Activated effector memory CD4-positive, alpha-beta T cell treated with anti-CD3 and anti-CD28 coated beads, Interleukin-2, amount 50 U/mL, for 16 hours (primary cell): ENCODE measurements at regions not wholly inside any gene's neighbourhood (a gene's known extent, or its start where the extent isn't known, plus 50 kb on each side); places are given as distances from the start of the nearest gene placed in this dataset.
A peak's percentile ranks its signal among the peaks of the same experiment; 100 is the strongest.

Source experiments
- DNase-seq: peaks from one replicate; pipeline ENCODE4 v3.0.0-alpha.2; 2020

DNA sequence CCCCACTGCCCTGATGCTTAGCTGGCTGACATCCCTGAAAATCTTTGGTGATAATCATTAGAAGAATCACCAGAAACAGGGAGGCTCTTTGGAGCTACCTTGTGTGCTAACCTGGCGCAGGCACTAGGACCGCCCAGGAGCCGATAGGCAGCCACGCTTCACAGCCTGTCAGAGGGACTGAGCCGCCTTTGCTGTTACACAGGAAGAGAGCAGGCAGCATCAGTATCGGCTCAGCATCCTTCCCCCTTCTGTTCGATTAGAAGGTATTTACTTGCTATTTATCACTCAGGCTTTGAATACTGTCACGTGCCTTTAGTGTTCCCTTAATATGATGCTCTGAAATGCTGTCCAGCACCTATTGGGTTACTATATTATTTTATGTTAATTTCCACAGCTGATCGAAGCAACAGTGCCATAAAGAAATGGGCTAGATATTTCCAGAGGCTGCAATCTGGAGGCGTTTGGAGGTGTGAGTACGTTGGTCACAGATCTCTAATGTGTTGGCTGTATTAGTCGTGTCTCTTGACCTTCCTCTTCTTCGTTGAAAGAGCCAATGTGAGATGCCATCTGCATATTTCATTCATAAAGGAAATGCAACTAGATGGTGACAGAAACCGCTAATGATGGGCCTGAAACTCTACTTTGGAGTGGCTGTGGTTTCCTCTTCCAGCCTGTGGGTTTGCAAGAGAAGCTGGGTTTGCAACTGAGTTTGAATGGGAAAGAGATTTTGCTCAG, 110.4 kb upstream of the RAB27B start:
- peak; percentile 77 for DNase-seq

DNA sequence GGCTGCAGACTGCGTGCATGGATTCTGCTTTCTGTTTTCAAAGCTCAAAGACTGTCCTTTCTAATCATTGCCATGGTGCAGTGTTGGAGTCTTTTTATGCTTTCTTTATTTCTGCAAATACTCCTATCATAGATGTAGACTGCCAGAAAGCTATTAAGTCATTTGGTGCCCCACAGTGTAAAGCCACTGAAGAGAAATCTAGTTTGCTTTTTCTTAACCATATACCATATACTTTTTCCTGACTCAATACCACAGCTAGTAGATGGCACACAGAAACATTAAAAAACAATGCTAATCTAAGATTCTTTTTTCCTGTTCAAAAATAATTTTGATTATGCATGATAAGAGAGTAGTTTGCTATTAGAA, 109.9 kb upstream of the RAB27B start:
- no peak for DNase-seq

DNA sequence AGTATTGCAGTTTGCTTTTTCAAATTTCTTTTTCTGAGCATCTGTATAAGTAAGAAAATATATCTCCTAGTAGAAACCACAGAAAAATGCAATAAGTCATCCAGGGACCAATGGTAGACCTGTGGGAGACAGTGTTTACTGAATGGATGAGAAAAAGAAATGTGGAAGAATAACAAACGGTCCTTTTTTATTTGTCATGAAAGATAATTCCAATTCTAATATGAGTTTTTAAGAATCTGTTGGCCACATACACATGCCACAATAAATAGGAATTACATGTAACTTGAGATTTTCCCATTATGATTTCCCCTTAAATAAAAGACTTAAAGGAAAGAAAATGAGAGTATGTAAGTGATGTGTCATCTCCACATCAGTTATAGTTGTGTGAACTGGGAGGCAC, 107.7 kb upstream of the RAB27B start:
- DNase-seq: no peak

DNA sequence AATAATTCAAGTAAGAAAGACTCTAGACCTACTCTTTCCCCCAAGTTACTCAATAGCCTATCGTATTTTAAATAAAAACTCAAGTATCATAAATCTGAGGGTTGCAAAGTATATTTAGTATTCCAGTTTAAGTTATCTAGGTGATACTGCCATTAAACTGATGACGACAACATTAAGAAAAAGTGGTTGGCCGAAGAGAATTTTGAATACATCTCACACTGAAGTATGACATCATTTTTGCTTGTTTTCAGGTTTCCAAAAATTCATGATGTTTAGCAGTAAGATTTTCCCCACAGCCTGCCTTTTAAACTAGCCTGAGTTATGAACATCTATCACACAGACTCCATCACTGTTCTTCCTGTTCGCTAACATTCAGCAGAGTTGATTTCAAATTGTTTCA, 102.1 kb upstream of the RAB27B start:
- DNase-seq: no peak

DNA sequence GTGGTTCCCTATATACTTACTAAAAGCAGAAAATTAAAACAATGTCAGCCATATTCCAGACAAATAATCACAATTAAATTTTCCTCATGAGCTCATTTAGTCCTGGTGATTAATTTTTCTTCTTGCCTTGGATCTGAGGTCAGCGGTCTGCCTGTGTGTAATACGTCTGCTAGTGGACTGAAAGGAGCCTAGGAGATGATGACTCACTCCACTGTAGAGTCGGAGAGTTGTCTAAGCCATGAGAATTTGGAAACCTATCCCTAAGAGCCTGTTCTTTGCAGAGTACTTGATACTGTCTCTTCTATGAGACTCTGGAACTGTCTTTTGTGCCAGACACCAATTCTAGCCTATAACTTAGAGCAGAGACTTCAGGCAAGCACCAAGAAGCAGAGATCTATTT, 94.2 kb upstream of the RAB27B start:
- no peak for DNase-seq

DNA sequence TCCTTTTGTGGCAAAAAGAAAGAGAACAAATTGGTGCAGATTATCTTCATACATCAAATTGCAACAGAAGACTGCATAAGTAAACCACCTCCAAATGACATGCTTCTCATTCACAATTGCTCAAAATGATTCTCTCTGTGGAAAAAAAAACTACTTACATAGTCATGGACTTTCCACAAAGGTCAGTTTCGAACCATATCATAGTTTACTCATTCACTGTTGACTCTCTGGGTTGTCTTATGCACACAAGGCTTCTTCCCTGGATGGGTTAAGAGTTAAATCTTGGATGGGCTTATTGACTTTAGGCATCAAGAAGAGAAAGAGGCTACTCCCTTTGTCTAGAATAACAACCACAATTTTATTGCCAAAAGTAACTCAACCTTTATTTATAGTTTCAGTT, 91.3 kb upstream of the RAB27B start:
- no peak for DNase-seq

DNA sequence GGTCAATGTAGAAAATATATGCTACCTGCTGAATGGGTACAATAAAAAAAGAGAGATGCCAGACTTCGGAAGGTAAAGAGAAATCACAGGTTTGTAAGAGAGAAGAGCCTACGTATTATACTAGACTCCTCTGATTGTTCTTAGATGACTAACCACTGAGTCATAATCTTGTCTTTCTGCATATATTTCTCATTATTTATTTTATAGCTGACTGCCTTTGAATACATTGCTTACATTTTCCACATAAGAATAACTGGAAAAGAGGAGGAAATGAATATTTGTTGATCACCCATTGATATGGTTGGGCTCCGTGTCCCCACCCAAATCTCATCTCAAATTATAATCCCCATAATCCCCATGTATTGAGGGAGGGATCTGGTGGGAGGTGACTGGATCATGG, 90.3 kb upstream of the RAB27B start:
- no peak for DNase-seq

DNA sequence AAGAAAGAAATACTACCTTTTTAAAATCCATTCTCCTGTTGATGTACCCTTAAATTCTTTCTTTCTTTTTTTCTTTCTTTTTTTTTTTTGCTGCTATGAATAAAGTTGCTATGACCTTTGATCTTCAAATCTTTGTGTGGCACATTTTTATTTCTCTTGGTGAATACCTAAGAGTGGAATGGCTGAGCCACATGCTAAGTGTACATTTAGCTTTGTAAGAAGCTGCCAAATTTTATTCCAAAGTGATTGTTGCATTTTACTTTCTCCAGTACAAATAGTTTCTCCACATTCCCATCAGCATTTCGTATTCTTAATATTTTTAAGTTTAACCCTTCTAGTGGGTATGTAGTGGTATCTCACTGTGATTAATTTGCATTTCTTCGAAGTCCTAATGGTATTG, 88.8 kb upstream of the RAB27B start:
- no peak for DNase-seq

DNA sequence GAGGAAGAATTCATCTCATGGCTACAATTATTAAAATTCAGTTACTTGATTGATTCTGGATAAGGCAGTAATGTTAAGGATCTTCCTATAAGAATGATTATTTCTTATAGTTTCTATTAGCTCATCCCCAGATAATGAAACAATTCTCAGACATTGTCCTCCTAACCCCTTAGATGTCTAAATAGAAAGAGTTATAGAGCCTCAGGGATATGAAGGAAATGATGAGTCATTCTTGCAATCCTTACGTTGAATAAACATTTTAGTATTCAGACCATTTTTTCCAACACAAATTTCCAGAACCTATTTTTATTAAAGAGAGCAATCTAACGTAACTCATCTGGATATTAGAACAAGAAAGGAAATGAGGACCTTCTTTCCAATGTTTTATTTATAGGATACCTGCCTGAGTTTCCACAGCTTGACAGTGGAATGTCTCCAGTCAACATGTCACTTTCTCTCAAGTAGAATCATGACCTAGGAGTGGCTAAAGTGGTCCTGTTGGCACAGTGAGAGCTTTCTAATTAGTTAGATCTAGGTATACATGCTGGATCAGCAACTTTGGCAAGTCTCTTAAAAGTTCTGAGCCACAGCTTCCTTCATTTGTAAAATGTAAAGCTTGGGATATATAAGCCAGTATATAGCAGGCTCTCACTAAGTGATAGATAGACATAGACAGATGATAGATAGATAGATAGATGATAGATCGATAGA, 88.0 kb upstream of the RAB27B start:
- no peak for DNase-seq

DNA sequence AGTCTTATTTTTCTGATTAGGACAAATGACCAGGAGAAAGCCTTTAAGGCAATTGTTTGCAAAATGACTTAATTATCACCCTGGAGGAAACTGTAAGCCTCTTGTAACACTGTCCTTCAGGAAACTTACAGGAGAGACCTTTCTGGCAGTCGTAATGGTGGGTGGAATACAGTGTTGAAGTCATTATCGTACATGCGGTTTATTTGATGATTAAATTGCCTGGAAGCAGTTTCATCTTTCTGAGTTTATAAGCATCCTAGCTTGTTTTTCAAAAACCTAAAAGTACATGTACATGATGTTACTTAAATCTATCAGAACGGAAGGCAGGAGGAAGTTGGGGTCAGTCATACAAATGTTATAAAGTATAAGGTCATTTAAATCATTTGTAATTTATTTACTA, 86.2 kb upstream of the RAB27B start:
- DNase-seq: no peak

DNA sequence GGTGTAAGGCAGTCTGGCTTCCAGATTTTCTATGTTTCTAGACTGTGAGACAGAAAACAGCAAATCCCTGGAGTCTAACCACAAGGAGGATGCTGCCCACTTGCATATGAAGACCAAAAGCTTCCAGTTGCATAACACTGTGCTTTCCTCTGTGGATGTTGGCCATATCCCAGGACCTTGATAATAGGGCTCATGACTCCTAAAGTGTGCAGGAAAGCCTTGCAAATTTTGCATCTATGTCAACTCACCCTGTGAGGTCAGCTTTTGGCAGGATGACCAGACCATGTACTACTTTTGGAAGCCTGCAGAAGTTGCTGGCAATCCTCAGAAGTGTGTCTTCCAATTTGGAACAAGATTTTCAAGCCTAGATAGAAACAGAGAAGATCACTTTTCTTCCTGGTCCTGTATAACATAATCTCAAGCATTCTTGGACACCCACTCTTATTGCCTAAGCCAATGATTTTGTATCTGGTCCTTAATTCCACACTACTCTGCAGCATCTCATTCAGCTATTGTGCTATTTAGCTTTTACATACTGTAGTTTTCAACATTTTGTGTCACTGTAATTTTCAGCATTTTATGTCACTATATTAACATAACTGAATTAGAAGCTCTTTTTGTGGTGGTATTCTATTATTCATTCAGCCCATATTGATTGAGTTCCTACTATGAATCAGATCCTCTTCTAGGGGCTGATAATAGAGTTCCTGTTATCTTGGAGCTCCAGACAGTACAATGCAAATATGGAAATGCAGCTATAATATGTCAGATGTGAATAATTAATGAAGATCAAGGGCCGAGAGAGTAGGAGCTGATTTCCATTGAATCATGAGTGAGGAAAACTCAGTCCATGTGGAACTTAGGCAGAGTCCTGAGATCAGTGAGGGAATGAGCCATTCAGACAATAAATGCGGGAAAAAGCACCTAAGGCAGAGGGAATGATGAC, 85.3 kb upstream of the RAB27B start:
- DNase-seq: no peak

DNA sequence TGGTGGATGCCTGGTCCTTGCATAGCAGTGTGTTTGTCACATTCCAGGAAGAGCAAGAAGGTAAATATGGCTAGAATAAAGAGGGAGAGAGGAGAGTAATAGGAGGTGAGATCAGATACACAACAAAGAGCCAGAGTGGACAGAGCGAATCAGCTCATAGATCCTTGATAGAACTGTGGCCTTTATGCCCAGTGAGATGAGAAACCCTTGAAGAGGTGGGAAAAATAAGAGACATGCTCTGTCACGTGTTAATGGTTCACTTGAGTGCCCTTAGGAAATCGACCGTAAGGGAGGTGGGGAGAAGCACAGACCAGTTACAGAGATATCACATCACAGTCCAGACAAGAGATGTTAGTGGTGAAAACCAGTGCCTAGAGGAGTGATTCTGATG, 84.7 kb upstream of the RAB27B start:
- no peak for DNase-seq

DNA sequence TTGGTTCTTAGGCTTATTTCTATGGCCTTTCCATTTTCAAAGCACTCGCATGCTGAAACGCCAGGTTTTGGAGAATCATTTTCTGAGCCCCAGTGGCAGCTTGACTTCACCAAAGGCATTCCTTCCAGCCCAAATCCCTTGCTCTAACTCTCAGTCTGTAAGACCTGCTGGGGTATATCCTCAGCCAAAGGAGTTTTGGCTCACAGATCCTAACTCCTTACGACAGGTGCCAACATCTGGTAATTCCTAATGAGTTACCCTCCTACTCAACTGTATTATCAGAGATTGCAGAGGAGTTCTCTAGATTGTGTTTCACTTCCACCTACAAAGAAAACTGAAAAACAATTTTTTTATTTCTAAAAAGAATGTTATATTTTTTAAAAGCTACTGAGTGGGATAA, 79.0 kb upstream of the RAB27B start:
- no peak for DNase-seq

DNA sequence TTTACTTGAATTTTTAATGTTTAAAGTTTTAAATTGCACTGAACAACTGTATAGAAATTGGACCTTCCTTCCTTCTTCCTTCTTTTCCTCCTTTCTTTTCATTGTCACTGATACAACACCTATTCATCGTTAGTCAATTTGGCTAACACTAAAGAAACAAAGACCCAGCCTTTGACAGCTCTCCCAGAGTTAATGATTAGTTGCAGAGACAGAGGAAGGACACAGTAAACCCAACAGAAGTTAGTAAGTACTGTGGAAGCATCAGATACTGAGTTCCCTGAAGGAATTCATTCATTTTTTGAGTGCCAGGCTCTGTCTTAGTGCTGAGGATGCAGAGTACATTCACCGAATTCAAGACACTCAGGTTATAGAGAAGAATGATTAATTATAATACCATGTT, 77.9 kb upstream of the RAB27B start:
- DNase-seq: no peak

DNA sequence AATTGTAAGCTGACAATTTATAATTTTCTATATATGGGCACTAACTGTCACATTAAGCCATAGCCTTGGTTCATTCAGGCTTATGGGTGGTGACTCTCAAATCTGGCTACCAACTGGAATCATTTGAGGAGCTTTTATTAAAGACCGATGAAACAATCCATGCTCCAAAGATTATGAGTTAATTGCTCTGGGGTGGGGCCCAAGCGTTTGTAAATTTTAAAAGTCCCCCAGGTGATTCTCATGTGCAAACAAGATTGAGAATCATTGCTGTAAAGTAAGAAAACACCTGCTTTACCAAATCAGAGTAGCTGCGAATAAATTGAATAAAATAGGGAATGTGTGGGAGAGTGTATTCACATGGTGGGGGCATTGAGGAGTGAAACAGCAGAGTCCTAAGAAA, 76.1 kb upstream of the RAB27B start:
- DNase-seq: no peak

DNA sequence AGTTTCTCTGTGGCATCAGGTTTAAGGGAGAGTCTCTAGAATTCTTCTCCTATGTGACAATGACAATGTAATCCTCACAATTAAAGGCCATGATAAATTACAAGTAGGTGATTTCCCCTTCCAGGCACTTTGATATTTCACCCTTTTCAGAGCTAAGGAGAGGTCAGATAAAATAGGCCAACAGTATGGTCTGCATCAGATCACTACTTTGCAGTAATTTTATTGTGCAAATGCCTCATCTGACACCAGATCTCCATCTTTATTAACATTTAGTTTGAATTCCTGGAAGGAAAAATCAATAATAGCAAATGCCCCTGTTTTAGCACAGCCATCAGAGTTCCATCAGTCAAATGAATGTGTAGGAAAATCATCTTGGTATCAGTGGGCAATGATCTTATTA, 72.8 kb upstream of the RAB27B start:
- no peak for DNase-seq

DNA sequence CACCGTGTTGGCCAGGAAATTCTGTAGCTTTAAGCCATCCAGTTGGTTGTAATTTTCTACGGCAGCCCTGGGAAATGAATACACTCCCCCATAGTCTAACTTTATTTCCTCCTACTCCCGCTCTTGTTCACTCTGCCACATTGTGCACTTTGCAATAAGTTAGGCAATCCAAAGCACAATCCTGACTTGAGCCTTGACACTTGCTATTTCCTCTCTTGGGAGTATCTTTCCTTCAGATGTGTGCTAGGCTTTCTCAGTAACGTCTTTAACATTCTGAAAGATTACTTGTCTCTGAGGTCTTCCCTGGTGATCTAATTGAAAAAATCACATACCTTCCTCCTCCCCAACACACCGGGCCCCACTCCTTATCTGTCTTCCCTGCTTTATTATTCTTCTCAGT, 65.9 kb upstream of the RAB27B start:
- DNase-seq: no peak

DNA sequence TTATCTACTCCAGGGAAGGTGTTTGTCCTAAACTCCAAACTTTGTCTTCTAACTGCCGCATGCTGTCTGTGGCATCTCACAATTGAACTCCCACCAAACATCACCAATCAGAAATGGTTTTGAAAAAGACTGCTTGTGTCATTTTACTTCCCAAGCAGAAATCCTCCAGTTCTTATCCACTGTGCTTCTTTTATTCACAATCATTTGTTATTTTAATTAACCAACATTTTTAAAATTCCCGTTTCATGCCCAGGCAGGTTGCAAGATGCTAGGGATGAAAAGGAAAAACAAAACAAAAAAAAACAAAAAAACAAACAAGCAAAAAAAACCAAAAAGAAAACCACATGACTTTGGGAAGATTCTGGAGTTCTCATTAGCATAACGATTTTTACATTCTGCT, 63.5 kb upstream of the RAB27B start:
- no peak for DNase-seq

DNA sequence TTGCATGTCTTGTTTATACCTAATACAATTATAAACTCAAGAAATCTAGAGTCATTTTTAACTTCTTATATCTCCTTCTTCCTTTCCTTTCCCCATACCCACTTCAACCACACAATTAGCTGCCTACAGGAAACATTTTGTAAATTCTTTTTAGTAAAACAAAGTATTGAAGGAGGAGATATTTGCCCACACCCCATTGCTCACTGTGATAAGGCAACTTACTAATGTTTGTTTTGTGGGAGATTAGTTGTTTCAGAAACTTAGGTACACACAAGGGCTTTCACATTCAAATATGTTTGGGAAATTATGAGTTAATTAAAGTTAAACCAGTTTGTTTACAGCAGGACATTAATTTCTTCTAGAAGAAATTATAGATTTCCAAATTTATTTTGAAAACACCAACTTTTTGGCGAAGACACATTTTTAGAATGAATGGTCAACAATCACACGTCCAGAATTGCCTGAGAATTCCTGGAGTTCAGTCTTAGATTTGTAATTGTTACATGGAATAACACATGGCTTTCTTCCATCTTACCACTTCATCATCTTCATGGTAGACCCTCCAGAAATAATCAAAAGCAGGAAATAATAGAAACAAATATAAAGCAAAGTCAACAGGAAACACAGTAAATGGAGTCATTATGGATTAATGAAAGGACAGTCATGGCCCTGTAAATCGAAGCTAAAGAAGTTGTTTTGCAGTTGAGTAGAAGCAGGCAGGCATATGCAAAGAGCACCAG, 62.5 kb upstream of the RAB27B start:
- DNase-seq: no peak

DNA sequence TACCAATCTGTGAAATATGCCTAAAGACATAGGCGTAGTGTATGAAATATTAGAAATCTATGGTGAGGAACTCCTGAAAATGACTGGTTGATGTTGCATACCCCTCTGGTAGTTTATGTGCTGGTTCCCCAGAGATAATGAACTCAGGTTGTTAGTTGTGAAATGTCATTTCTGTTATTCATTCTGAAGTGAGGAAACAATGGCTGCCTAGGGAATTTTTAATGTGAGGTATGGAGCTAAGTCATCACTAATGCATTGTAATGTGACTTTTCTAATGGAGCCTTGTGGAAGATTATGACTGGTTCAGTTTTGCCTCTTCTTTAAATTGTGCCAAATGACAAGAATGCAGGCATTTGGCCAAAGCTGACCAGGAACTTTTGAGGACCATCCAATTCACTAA, 61.6 kb upstream of the RAB27B start:
- DNase-seq: no peak

DNA sequence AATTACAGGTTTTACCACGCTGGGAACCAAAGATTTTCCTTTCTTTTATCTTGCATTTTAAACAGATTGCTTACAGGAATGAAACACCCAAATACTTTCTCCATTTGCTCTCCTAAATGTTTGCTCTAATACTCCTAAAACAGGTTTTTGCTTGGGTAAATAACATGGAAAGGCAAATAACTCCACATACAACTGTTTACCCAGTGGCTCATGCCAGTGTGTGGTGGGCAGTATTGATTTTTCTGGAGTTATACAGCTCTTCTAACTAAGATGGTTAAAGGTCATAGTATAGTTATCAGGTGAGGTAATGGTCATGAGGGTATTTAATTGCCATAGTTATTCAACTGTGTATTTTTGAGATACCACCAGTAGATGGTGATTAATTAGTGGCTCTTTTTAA, 61.2 kb upstream of the RAB27B start:
- DNase-seq: no peak

DNA sequence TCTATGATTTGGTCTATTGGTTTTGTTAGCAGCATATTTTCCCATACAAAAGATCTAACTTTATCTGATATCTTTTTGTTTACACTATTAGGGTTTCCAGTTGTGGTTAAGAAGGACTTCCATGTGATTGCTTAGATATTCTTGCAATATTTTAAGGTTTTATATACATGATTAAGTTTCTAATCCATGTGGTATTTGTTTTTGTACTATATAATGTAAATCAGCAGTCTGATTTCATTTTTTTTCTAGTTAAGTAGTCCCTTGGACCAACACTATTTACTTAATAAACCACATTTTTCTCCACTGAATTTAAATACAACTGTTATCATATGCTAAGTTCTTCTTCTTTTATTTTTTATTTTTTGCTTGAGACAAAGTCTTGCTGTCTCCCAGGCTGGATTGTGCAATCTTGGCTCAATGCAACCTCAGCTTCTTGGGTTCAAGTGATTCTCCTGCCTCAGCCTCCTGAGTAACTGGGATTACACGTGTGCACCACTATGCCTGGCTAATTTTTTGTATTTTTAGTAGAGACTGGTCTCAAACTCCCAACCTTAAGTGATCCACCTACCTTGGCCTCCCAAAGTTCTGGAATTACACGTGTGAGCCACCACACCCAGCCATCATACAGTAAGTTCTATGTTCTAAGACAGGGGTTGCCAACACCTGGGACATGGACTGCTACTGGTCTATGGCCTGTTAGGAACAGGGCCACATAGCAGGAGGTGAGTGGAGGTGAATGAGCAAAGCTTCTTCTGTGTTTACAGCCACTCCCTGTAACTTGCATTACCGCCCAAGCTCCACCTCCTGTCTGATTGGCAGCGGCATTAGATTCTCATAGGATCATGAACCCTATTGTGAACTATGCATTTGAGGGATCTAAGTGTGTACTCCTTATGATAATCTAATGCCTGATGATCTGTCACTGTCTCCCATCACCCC, 58.5 kb upstream of the RAB27B start:
- no peak for DNase-seq
